ENCODE measurements at regions not wholly inside any gene's neighbourhood (a gene's known extent, or its start where the extent isn't known, plus 50 kb on each side); places are given as distances from the start of the nearest gene placed in this dataset.

DNA sequence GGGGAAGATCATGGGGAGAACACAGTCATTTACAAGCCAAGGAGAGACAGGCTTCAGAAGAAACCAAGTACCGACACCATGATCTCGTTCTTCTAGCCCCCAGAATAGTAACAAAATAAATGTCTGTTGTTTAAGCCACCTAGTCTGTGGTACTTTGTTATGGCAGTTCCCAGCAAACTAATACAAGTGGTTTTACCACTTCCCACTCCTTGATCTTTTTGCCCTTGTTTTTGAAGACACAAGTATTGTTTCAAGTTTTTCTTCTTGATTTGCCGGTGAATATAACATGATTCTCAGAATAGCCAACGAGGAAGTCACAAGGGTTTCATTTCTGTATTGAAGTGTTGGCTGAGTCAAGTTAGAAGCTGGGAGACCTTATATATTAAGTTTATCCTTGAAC lies 220.3 kb downstream of the SOX2 start:
- no TSS peak for BruUV-seq (replicated peaks)
- ChIA-PET POLR2A (interaction anchor here (0.8 to 6.1 kb wide), 7 partner anchors 10 to 79 kb away, joined by 3 to 49 read pairs (median 5); no protein-coding TSS in a partner anchor), CTCF (ENCODE audit: unreplicated experiment) (interaction anchor here (2.1 to 2.8 kb wide), 2 partner anchors 9 to 11 kb away, joined by 7 to 8 read pairs; no protein-coding TSS in a partner anchor)
- H3K9me3 ChIP-seq (ENCODE audit: low read length), result 0 out of 2 replicates have a peak, but pooled peaks cover 6% of the 10 kb centered on the region
- H3K79me2 ChIP-seq (ENCODE audit: insufficient read depth, low read depth, low read length), result no peaks in the 10 kb centered on the region
- TF ChIP-seq, protein P1, sequence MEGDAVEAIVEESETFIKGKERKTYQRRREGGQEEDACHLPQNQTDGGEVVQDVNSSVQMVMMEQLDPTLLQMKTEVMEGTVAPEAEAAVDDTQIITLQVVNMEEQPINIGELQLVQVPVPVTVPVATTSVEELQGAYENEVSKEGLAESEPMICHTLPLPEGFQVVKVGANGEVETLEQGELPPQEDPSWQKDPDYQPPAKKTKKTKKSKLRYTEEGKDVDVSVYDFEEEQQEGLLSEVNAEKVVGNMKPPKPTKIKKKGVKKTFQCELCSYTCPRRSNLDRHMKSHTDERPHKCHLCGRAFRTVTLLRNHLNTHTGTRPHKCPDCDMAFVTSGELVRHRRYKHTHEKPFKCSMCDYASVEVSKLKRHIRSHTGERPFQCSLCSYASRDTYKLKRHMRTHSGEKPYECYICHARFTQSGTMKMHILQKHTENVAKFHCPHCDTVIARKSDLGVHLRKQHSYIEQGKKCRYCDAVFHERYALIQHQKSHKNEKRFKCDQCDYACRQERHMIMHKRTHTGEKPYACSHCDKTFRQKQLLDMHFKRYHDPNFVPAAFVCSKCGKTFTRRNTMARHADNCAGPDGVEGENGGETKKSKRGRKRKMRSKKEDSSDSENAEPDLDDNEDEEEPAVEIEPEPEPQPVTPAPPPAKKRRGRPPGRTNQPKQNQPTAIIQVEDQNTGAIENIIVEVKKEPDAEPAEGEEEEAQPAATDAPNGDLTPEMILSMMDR (conservative IDR thresholded peaks at IDR 0.05; ENCODE audit: low read length), result no peak
- TF ChIP-seq EZH2phosphoT487 (IDR thresholded peaks at IDR 0.05; ENCODE audit: borderline replicate concordance, low read depth, low read length), result no peak
- H3K4me2 ChIP-seq (ENCODE audit: low read length), result peak overlapping the region; percentile 65
- peak overlapping the region; percentile 77 for H3K27ac ChIP-seq (ENCODE audit: low read depth, low read length, poor library complexity, severe bottlenecking)
- H2AFZ ChIP-seq (ENCODE audit: low read length), result peak overlapping the region; percentile 98
- no peaks in the 10 kb centered on the region for H4K20me1 ChIP-seq (ENCODE audit: insufficient read depth, low read length)
- no peaks in the 10 kb centered on the region for H3K36me3 ChIP-seq (ENCODE audit: insufficient read depth, low read length)
- intact Hi-C loops (cut with micrococcal nuclease; ENCODE audit: unreplicated experiment), result no loop called here
- DNase-seq (ENCODE audit: low spot score), result peak; percentile 61
- peaks cover 53% of the 10 kb centered on the region for H3K4me1 ChIP-seq (ENCODE audit: insufficient read depth, low read length, poor library complexity, severe bottlenecking)
- H3K4me3 ChIP-seq (ENCODE audit: low read depth, low read length, poor library complexity, severe bottlenecking), result peak overlapping the region; percentile 33
- no peaks in the 10 kb centered on the region for H3K9me2 ChIP-seq (ENCODE audit: insufficient read depth, low read length)

DNA sequence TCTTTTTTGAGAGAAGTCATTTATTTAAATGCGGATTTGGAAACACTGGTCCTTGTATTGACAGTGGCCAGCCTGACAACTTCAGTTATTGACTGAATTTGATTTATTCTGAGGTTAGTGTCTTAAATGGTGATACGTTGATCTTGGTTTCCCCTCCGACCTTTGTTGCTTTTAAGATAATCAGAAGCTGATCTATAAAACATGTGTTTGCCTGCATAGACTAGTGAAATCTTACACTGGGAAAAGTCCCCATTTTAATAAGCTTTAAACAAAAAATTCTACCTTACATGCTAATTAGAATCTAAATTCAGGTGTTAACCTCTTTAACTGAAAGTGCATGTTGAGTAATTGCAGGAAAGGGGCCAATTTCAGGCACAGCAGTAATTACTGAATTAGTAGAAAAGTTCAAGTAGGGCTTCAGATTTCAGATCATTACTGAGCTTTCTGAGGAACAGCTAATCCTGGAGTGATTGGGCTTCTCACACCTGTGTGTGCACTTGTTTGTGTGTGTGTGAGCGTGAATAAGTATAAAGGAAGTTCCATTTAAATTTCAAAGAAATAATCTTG lies 221.4 kb downstream of the SOX2 start:
- TF ChIP-seq EZH2phosphoT487 (IDR thresholded peaks at IDR 0.05; ENCODE audit: borderline replicate concordance, low read depth, low read length), result no peak
- TF ChIP-seq, protein P1 (conservative IDR thresholded peaks at IDR 0.05; ENCODE audit: low read length), result no peak
- ChIA-PET POLR2A (interaction anchor here (0.6 to 6.1 kb wide), 9 partner anchors 7 to 336 kb away, joined by 3 to 49 read pairs (median 5); no protein-coding TSS in a partner anchor), CTCF (ENCODE audit: unreplicated experiment) (interaction anchor here (1.7 to 2.8 kb wide), 3 partner anchors 10 to 18 kb away, joined by 5 to 8 read pairs (median 7); no protein-coding TSS in a partner anchor)
- Histone ChIP-seq H3K27ac (ENCODE audit: low read depth, low read length, poor library complexity, severe bottlenecking) (peak overlapping the region; percentile 36), H3K36me3 (ENCODE audit: insufficient read depth, low read length) (no peaks in the 10 kb centered on the region), H3K9me2 (ENCODE audit: insufficient read depth, low read length) (no peaks in the 10 kb centered on the region), H3K79me2 (ENCODE audit: insufficient read depth, low read depth, low read length) (no peaks in the 10 kb centered on the region), H4K20me1 (ENCODE audit: insufficient read depth, low read length) (no peaks in the 10 kb centered on the region), H3K9me3 (ENCODE audit: low read length) (0 out of 2 replicates have a peak, but pooled peaks cover 5% of the 10 kb centered on the region), H3K4me2 (ENCODE audit: low read length) (peak overlapping the region; percentile 65), H3K4me3 (ENCODE audit: low read depth, low read length, poor library complexity, severe bottlenecking) (no peak overlapping the region), H3K4me1 (ENCODE audit: insufficient read depth, low read length, poor library complexity, severe bottlenecking) (peaks cover 62% of the 10 kb centered on the region), H2AFZ (ENCODE audit: low read length) (peak overlapping the region; percentile 98)
- no TSS peak for BruUV-seq (replicated peaks)
- no peak for DNase-seq (ENCODE audit: low spot score)
- intact Hi-C loops (cut with micrococcal nuclease; ENCODE audit: unreplicated experiment), result no loop called here

DNA sequence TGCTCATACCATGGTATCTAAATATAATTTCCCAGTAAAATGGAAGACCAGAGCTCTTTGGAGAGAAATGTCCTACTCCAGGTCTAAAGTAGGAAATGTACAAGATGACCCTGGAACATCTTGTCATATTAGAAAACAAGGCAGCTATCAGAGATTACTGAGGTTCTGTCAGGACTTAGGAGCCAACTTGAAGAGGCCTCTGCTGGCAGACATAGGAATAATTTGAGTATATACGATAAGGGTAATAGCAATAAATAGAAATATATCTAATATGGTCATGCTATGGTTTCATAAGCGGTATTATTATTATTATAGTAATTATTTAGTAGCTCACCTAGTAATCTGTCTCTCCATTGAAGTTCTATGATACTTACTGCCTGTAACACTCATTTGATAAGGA lies 224.2 kb downstream of the SOX2 start:
- Histone ChIP-seq H2AFZ (ENCODE audit: low read length) (no peak overlapping the region), H3K36me3 (ENCODE audit: insufficient read depth, low read length) (no peaks in the 10 kb centered on the region), H3K9me2 (ENCODE audit: insufficient read depth, low read length) (no peaks in the 10 kb centered on the region), H3K79me2 (ENCODE audit: insufficient read depth, low read depth, low read length) (no peaks in the 10 kb centered on the region), H3K27ac (ENCODE audit: low read depth, low read length, poor library complexity, severe bottlenecking) (no peak overlapping the region), H3K9me3 (ENCODE audit: low read length) (no peaks in the 10 kb centered on the region), H3K4me1 (ENCODE audit: insufficient read depth, low read length, poor library complexity, severe bottlenecking) (peaks cover 51% of the 10 kb centered on the region), H4K20me1 (ENCODE audit: insufficient read depth, low read length) (no peaks in the 10 kb centered on the region), H3K4me3 (ENCODE audit: low read depth, low read length, poor library complexity, severe bottlenecking) (no peak overlapping the region), H3K4me2 (ENCODE audit: low read length) (no peak overlapping the region)
- POLR2A ChIA-PET, result interaction anchor here (0.9 to 6.1 kb wide), 2 partner anchors 14 to 21 kb away, joined by 3 to 49 read pairs; no protein-coding TSS in a partner anchor
- CTCF ChIA-PET (ENCODE audit: unreplicated experiment), result no interaction called here
- no TSS peak for BruUV-seq (replicated peaks)
- DNase-seq (ENCODE audit: low spot score), result peak; percentile 31
- TF ChIP-seq, protein P1 (conservative IDR thresholded peaks at IDR 0.05; ENCODE audit: low read length), result peak; percentile 61
- no peak for TF ChIP-seq EZH2phosphoT487 (IDR thresholded peaks at IDR 0.05; ENCODE audit: borderline replicate concordance, low read depth, low read length)
- intact Hi-C loops (cut with micrococcal nuclease; ENCODE audit: unreplicated experiment), result loop anchor here (5.0 kb wide), 1 partner anchor 224 kb away; the partner anchor contains the start of gene SOX2
